ENCODE measurements at regions not wholly inside any gene's neighbourhood (a gene's known extent, or its start where the extent isn't known, plus 50 kb on each side); places are given as distances from the start of the nearest gene placed in this dataset.

- no peaks in the 10 kb centered on the region for H3K4me1 ChIP-seq (ENCODE audit: control insufficient read depth, extremely low read depth, insufficient read depth, low read length)
- H3K4me2 ChIP-seq (ENCODE audit: control insufficient read depth, extremely low read depth, insufficient read depth, low read depth, low read length) = no peak overlapping the region
- TF ChIP-seq CTCF (optimal IDR thresholded peaks at IDR 0.05 in 1 of 3, IDR thresholded peaks at IDR 0.05 in 1 of 3, conservative IDR thresholded peaks at IDR 0.05 in 1 of 3; ENCODE audit: extremely low read depth in 1 of 3, insufficient read depth in 2 of 3, low read length in 3 of 3) = no peak
- TF ChIP-seq EZH2 (IDR thresholded peaks at IDR 0.05; ENCODE audit: low read length) = no peak
- H3K9me3 ChIP-seq (ENCODE audit: control insufficient read depth, low read depth, low read length) = no peaks in the 10 kb centered on the region
- H3K9me1 ChIP-seq (ENCODE audit: control insufficient read depth, extremely low read depth, insufficient read depth, low read length) = no peaks in the 10 kb centered on the region
- H3K36me3 ChIP-seq (ENCODE audit: control insufficient read depth in 2 of 2, extremely low read depth in 1 of 2, insufficient read depth in 2 of 2, low read length in 2 of 2) = no peaks in the 10 kb centered on the region
- H3K27ac ChIP-seq (ENCODE audit: control insufficient read depth, insufficient read depth, low read length) = no peak overlapping the region
- FAIRE-seq = no peak
- no peaks in the 10 kb centered on the region for H3K79me2 ChIP-seq (ENCODE audit: control insufficient read depth, insufficient read depth, low read length)
- dilution Hi-C loops (cut with MboI; ENCODE audit: extremely low pct_ligation_motif_present, low sequenced_read_pairs) = no loop called here
- no peak overlapping the region for H3K4me3 ChIP-seq (ENCODE audit: control insufficient read depth in 2 of 3, extremely low read depth in 1 of 3, insufficient read depth in 2 of 3, low read depth in 1 of 3, low read length in 3 of 3)
- no peak overlapping the region for H2AFZ ChIP-seq (ENCODE audit: control insufficient read depth, low read length)
- H3K9ac ChIP-seq (ENCODE audit: control insufficient read depth, extremely low read depth, insufficient read depth, low read length) = no peak overlapping the region
- no peaks in the 10 kb centered on the region for H3K27me3 ChIP-seq (ENCODE audit: control insufficient read depth, extremely low read depth, insufficient read depth, low read length)
- no peak for DNase-seq (ENCODE audit: low read depth, low spot score)
- H4K20me1 ChIP-seq (ENCODE audit: control insufficient read depth, extremely low read depth, insufficient read depth, low read length) = no peaks in the 10 kb centered on the region
Observed at GRCh38 chr11:109739379-109739778, 317.4 kb downstream of the C11orf87 start.

- peaks cover 3% of the 10 kb centered on the region for H3K27me3 ChIP-seq (ENCODE audit: control insufficient read depth, extremely low read depth, insufficient read depth, low read length)
- no peaks in the 10 kb centered on the region for H3K9me1 ChIP-seq (ENCODE audit: control insufficient read depth, extremely low read depth, insufficient read depth, low read length)
- H3K27ac ChIP-seq (ENCODE audit: control insufficient read depth, insufficient read depth, low read length) = no peak overlapping the region
- H3K9ac ChIP-seq (ENCODE audit: control insufficient read depth, extremely low read depth, insufficient read depth, low read length) = no peak overlapping the region
- H3K4me3 ChIP-seq (ENCODE audit: control insufficient read depth in 2 of 3, extremely low read depth in 1 of 3, insufficient read depth in 2 of 3, low read depth in 1 of 3, low read length in 3 of 3) = no peak overlapping the region
- no peaks in the 10 kb centered on the region for H3K9me3 ChIP-seq (ENCODE audit: control insufficient read depth, low read depth, low read length)
- H3K79me2 ChIP-seq (ENCODE audit: control insufficient read depth, insufficient read depth, low read length) = no peaks in the 10 kb centered on the region
- H3K36me3 ChIP-seq (ENCODE audit: control insufficient read depth in 2 of 2, extremely low read depth in 1 of 2, insufficient read depth in 2 of 2, low read length in 2 of 2) = no peaks in the 10 kb centered on the region
- no peak for DNase-seq (ENCODE audit: low read depth, low spot score)
- H4K20me1 ChIP-seq (ENCODE audit: control insufficient read depth, extremely low read depth, insufficient read depth, low read length) = no peaks in the 10 kb centered on the region
- H3K4me2 ChIP-seq (ENCODE audit: control insufficient read depth, extremely low read depth, insufficient read depth, low read depth, low read length) = no peak overlapping the region
- TF ChIP-seq EZH2 (IDR thresholded peaks at IDR 0.05; ENCODE audit: low read length) (no peak), CTCF (optimal IDR thresholded peaks at IDR 0.05 in 1 of 3, IDR thresholded peaks at IDR 0.05 in 1 of 3, conservative IDR thresholded peaks at IDR 0.05 in 1 of 3; ENCODE audit: extremely low read depth in 1 of 3, insufficient read depth in 2 of 3, low read length in 3 of 3) (no peak)
- H3K4me1 ChIP-seq (ENCODE audit: control insufficient read depth, extremely low read depth, insufficient read depth, low read length) = no peaks in the 10 kb centered on the region
- no peak for FAIRE-seq
- H2AFZ ChIP-seq (ENCODE audit: control insufficient read depth, low read length) = no peak overlapping the region
- dilution Hi-C loops (cut with MboI; ENCODE audit: extremely low pct_ligation_motif_present, low sequenced_read_pairs) = no loop called here
Observed at GRCh38 chr11:109745996-109746625, 324.1 kb downstream of the C11orf87 start.
